ENCODE measurements at regions not wholly inside any gene's neighbourhood (a gene's known extent, or its start where the extent isn't known, plus 50 kb on each side); places are given as distances from the start of the nearest gene placed in this dataset.

- no peak for TF ChIP-seq POLR2A (IDR thresholded peaks at IDR 0.05)
- no peak for TF ChIP-seq CTCF (IDR thresholded peaks at IDR 0.05)
Observed at GRCh38 chr15:62709261-62709660, 333.3 kb upstream of the TPM1 start.

Measured in body of pancreas (tissue), 4 donors.